ENCODE measurements at regions not wholly inside any gene's neighbourhood (a gene's known extent, or its start where the extent isn't known, plus 50 kb on each side); places are given as distances from the start of the nearest gene placed in this dataset.

GRCh38 chr4:13851085-13851940 lies 223.8 kb upstream of the BOD1L1 start:
- DNase-seq, result no peak

GRCh38 chr4:13852411-13852810 lies 224.9 kb upstream of the BOD1L1 start:
- no peak for DNase-seq

DNA sequence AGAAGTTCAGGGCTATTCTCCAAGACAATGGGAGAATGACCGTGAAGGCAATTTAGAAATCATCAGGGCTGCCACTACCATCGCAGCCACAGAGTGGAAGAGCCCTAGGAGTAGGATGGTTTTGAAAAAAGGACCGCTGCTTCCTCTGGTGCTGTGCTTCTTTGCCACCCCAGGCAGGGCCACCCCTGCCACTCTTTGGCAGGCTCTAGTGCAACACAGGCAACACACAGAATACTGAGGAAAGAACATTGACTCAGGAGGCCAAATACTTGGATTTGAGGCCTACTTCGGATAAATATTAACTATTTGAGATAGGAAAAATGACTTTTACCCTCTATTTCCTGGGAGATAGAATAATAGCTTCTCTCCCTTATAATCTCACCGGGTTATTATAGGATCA lies 228.9 kb upstream of the BOD1L1 start:
- DNase-seq, result no peak

DNA sequence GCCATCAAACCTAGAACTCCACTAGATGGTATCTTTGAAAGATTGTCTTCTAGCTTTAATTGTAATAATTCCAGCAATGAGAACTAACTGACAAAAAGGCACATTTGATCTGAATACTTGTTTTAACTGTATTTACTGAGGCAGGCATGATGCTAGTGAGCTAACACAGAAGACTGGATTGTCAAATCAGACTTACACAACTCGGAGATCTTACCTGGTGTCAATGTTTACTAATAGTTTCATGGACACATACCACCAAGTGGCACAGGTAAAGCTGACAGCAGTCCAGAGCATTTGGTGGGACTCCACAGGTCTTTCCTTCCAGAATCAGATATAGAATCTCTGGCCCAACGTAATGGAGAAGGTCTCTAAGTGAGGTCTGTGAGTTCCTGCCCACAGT lies 229.9 kb upstream of the BOD1L1 start:
- DNase-seq, result no peak

- DNase-seq, result no peak
These were observed 230.3 kb upstream of the BOD1L1 start for GRCh38 chr4:13857800-13858199.

DNA sequence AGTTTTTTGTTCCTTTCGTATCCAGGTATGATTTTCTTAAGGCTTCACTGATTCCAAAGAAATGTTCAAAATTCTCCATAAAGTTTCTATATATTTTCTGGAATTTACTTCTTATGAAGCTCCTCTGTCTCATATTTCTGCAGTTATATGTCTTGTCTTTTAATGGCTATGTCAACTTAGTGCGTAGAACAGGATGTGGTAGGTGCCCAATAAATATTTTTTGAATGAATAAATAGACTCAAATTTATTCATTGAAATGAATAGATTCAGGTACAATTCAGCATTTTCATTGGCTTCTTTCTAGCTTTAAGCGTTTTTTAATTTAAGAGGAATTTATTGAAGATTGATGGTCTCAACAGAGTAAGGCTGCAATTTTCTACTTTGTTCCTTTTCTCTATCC lies 231.9 kb upstream of the BOD1L1 start:
- no peak for DNase-seq

DNA sequence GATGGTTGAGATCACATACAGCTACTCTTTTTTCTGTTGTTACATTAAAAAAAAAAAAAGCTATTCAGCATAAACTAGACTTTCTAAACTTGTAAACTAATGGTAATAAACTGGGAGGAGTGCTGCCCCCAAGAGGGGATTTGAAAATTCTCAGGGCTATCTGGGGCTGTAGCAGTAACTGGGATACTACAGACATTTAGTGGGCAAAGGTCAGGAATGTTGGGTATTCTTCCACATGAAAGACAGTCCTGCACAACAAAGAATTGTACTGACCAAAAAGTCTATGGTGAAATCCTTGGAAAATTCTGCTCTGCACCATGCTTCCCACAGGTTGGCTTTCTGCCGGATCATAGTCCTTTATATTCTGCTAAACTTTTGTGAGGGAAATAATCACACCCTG lies 232.6 kb upstream of the BOD1L1 start:
- no peak for DNase-seq

DNA sequence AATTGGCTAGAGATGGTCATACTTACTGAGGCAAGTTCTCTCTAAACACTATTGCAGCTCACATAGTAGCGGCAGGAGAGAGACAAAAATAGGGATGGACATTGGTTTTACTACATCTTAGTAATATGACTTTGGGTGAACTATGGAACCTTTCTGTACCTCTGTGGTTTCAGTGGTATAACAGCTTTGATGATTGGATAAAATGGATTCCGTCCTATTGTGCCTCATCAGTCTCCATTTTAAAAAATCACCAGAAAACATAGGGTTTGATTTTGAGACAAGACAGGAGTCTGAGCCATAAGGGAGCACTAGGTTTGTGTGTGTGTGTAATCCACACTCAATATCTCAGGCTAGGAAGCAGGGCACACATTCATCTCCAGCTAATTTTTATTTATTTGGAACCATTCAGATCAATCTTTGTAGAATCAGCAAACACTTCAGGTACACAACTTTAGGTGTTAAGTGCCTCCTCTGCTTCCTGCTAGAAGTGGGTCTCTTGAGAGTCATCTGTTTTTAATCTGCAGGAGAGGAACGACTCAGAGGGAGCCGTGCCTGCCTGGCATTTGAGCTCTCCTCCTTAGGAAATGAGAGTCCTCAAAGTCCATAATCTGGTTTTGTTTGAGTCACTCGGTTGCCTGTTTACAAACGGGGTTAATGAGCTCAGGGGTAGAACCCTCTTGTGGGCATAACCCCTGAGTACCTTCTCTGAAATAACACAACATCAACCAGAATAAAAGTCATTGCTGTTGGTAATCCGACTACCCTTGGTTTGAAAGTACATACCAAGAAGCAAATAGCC lies 238.5 kb upstream of the BOD1L1 start:
- no peak for DNase-seq

GRCh38 chr4:13866881-13867280 lies 239.4 kb upstream of the BOD1L1 start:
- DNase-seq, result no peak

DNA sequence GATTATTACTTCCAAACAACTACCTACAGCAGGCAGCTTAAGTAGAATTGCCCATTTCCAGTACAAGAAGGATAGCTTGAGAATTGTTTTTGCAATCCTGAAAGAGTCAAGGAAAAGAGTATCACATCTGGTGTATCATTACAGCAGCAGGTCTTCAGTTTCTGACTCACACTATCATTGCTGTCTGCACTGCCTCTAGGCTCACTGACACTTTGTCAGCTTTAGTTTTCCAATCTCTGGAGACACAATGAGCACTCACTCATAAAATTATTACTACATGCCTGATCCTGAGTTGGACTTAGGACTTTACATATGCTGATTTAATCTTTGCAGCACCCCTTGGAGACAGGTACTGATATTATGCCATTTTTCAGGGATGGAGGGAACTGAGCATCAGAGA lies 244.6 kb upstream of the BOD1L1 start:
- DNase-seq, result no peak

- no peak for DNase-seq
These were observed 245.4 kb upstream of the BOD1L1 start for GRCh38 chr4:13872955-13873354.

GRCh38 chr4:13875181-13875580 lies 247.7 kb upstream of the BOD1L1 start:
- no peak for DNase-seq

DNA sequence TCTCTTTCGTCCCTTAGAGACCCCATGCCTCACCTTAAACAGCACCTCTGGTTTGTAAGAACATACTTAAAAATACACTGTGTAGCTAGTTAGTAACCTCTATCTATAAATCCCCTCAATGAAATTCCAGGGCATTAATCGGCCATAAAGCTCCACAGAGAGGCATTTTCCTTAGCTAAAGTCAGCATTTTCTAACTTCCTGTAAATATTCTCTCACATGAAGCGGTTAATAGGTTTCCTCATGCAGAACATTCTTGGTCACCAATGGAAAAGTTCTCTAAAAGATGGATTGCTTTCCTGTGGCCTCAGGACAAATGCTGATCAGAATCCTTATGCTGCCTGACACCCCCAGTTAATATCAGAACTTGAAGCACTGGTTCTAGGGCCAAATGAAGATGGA lies 248.6 kb upstream of the BOD1L1 start:
- no peak for DNase-seq

- DNase-seq, result no peak
These were observed 249.4 kb upstream of the BOD1L1 start for GRCh38 chr4:13876940-13877339.

GRCh38 chr4:13877626-13878025 lies 250.1 kb upstream of the BOD1L1 start:
- no peak for DNase-seq

GRCh38 chr4:13881892-13882291 lies 254.4 kb upstream of the BOD1L1 start:
- no peak for DNase-seq

GRCh38 chr4:13887010-13887409 lies 259.5 kb upstream of the BOD1L1 start:
- DNase-seq, result no peak

- no peak for DNase-seq
These were observed 260.6 kb upstream of the BOD1L1 start for GRCh38 chr4:13888112-13888511.

GRCh38 chr4:13891544-13891939 lies 264.0 kb upstream of the BOD1L1 start:
- DNase-seq, result no peak

DNA sequence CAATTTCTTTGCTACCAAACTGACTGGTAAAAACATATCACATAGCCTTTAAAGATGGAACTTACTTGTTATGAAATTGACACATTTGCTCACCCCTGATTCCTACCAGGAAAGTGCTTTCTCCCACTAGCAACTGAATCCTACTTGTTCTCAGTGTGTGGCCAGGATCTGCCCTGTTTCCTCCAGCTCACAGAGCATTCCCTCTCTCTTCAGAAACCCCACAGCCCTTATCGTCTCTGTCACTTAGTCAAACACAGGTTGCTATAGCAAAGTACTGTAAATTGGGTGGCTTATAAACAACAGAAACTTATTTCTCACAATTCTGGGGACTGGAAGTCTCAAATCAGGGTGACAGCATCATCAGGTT lies 265.2 kb upstream of the BOD1L1 start:
- DNase-seq, result no peak

DNA sequence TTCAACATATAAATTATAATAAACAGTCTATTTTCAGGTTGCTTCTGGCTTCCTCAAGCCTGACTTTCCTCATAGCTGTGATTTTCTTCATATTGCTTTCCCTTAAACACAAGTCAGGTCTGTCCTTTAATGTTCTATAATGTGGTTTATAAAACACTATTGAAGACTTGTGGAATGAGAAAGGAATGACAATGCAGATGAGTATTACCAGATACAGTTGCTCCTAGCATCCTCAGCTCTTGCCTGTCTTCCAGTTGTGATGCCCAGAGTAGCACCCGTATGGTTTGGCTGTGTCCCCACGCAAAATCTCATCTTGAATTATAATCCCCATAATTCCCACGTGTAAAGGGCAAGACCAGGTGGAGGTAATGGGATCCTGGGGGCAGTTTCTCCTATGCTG lies 265.7 kb upstream of the BOD1L1 start:
- DNase-seq, result no peak

DNA sequence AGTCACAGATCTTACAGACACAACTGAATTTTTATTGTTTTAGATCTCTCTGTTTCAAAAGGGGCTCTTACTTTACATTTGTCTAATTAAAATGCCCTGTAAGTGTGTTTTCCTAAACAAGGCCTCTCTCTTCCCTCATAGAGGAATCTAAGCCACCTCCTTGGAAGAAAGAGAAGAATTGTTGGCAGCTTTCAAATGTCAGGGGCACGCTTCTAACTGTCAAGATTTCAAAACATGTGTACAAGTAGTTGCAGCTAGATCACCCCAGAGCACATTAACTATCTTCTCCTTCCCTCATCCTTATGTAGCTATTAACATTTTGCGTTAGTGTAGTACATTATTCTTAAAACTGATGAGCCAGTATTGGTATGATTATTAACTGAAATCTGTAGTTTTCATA lies 266.5 kb upstream of the BOD1L1 start:
- no peak for DNase-seq

DNA sequence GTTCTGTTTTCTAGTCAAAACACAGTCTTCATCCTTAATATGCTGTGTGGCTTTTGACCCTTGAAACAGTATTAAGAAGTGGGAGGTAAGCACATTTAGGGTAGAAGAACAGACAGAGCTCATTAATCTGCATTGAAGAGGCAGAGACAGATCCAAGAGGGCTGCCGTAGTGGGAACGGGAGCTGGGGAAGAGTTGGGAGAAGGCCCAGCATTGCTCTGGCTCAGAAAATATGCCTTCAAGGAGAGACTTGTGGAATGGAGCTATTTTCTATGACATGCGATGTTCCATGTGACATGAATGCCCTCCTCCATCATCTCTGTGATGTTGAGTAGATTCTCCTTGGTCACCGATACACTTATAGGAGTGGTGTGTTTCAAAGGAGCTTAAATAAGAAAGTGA lies 273.3 kb upstream of the BOD1L1 start:
- no peak for DNase-seq

DNA sequence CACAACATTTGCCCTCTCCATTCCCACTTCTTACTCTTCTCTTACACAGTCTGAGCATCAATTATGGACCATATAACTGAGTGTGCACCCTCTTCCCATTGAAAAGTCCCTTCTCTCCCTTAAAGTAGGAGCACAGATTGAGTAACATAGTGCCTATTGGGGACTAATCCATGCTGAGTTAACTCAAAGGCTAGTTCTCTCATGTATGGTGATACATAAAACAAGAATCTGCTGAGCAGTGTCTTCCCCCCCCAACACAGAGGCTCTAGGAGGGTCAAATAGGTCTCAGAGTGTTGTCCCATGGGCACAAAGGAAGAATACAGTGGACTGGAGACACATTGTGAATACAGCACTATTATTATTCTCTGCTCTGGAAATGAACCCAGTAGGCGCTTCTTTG lies 274.6 kb upstream of the BOD1L1 start:
- DNase-seq, result no peak

DNA sequence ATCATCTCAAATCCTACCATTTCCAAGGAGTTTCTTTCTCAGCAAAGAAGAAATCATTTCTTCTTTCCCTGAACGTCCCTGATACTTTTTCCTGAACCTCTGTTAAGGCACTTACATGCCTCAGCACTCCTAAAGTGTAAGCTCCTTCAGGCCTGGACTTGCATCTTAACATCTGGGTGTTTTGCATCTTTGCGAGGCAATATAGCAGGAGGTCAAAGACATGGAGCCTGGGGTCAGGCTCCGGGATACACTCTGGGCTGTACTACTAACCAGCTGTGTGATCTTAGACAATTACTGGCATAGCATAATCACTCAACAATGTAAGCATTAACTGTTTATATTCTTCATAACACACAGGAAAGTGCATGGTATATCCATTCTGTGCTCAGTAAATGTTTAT lies 275.5 kb upstream of the BOD1L1 start:
- no peak for DNase-seq
